ENCODE measurements at regions not wholly inside any gene's neighbourhood (a gene's known extent, or its start where the extent isn't known, plus 50 kb on each side); places are given as distances from the start of the nearest gene placed in this dataset.

DNA sequence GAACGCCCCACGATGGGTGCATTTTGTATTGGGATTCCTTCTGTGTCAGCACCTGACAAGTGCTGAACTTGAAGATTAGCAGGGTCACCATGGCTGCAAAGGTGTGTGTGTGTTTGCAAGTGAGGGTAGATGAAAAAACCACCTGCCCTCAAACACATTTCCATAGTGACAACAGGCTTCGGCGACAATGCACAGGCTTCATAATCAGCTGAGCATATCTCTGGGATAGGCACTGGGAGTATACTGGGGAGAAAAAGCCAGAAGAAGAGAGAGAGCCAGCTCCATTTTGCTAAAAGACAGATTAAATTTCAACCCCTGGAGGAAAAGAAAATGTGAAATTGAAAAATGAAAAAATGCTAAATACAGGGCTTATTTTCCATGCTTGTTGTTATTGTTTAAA lies 656.1 kb downstream of the INHBA start:
- no peak overlapping the region for H3K4me3 ChIP-seq (ENCODE audit: control insufficient read depth, low read depth, low read length)
- TF ChIP-seq, protein P1, sequence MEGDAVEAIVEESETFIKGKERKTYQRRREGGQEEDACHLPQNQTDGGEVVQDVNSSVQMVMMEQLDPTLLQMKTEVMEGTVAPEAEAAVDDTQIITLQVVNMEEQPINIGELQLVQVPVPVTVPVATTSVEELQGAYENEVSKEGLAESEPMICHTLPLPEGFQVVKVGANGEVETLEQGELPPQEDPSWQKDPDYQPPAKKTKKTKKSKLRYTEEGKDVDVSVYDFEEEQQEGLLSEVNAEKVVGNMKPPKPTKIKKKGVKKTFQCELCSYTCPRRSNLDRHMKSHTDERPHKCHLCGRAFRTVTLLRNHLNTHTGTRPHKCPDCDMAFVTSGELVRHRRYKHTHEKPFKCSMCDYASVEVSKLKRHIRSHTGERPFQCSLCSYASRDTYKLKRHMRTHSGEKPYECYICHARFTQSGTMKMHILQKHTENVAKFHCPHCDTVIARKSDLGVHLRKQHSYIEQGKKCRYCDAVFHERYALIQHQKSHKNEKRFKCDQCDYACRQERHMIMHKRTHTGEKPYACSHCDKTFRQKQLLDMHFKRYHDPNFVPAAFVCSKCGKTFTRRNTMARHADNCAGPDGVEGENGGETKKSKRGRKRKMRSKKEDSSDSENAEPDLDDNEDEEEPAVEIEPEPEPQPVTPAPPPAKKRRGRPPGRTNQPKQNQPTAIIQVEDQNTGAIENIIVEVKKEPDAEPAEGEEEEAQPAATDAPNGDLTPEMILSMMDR (conservative IDR thresholded peaks at IDR 0.05; ENCODE audit: control insufficient read depth, insufficient read depth, low read depth, low read length), result no peak
- DNase-seq (ENCODE audit: low read depth), result no peak

DNA sequence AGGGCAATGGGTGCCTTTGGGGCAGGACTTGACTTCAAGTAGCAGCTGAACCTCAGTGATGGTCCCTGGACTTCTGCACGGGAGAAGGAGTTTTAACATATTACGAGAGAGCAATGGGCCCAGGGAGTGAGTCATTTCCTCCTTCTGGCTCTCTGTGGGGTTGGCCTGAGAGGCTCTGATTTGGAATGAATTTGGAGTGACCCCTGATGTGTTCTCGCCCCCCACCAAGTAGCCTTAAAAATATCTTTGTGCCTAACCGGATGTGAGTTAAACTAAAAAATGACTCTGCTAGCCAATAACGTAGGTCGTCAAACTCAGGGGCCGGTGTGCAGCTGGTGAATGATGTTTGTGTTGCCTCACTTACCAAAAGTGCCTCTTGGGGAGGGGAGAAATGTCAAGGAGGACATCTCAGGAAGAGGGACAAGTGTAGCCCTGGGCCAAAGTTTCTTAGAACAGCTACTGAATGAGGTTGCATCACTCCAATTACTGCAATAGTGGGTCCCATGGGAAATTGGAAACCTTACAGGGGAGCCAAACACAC lies 656.6 kb downstream of the INHBA start:
- DNase-seq (ENCODE audit: low read depth), result peak; percentile 82
- no peak overlapping the region for H3K4me3 ChIP-seq (ENCODE audit: control insufficient read depth, low read depth, low read length)
- TF ChIP-seq, protein P1 (conservative IDR thresholded peaks at IDR 0.05; ENCODE audit: control insufficient read depth, insufficient read depth, low read depth, low read length), result no peak

DNA sequence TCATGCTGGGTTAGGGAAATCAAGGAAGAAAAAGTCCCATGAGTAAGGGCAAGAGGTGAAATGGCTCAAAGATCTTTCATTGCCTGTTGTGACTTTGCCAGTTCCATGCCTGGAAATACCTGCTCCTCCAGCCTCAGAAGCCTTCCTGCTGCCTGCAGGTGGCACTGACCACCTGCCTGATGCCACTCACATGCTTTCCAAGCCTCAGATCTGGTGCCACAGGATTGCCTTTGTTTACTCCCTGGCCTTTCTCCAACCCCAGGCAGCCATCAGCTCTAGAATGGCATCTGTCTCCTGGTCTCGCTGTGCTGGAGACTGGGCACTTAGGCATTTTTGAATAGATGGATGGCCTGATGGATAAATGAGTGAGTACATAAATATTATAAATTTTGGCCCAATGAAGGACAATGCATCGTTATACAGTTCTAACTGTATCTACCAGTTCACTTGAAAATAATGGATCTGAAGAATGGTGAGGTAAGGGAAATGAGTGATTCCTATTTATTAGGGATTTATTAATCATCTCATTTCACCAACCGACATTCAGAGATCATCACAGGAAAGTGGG lies 657.2 kb downstream of the INHBA start:
- H3K4me3 ChIP-seq (ENCODE audit: control insufficient read depth, low read depth, low read length), result no peak overlapping the region
- DNase-seq (ENCODE audit: low read depth), result no peak
- TF ChIP-seq, protein P1 (conservative IDR thresholded peaks at IDR 0.05; ENCODE audit: control insufficient read depth, insufficient read depth, low read depth, low read length), result no peak

DNA sequence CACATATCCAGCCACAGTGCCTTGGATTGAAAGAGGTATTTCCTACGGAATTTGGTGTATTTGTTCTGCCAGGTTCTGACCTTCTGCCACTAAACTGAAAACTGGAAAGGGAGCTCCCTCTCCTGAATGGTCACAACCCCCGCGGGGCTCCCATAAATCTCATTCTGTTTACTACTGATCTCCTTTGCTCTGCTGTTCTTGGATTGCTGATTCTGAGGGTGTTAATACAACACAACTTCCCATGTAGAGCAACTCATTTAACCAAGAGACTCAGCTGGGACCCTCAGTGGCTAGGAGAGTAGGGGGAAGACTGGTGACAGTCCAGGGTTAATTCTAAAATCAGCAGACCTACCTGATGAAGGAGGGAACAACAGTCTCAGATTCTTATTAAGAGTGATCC lies 662.9 kb downstream of the INHBA start:
- DNase-seq (ENCODE audit: low read depth), result no peak
- H3K4me3 ChIP-seq (ENCODE audit: control insufficient read depth, low read depth, low read length), result no peak overlapping the region
- TF ChIP-seq, protein P1 (conservative IDR thresholded peaks at IDR 0.05; ENCODE audit: control insufficient read depth, insufficient read depth, low read depth, low read length), result no peak

DNA sequence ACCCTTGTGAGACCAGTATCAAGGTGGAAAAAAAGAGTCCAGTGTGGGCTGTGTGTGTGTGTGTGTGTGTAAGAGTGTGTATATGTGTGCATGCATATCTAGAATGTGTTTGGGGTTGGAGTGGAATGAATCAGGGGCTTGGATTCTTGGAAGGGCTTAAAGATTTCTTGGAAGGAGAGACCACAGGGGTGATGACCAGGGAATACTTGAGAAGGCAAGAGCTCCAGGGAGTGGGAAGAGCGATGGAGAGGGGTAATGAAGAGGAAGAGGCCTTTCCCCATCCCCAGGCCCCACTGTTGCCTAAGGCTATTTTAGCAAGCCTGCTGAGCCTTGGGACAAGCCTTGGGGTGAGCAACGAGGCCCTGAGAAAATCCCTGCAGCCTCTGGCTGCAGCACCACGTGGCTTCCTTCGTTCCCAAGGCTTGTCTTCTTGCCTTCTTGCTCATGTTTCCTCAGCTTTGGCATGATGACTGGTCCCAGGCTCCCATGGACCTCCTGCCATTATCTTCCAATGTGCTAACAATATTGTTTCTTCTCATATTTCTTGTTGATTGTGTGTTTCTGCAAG lies 663.4 kb downstream of the INHBA start:
- TF ChIP-seq, protein P1 (conservative IDR thresholded peaks at IDR 0.05; ENCODE audit: control insufficient read depth, insufficient read depth, low read depth, low read length), result no peak
- peak; percentile 12 for DNase-seq (ENCODE audit: low read depth)

DNA sequence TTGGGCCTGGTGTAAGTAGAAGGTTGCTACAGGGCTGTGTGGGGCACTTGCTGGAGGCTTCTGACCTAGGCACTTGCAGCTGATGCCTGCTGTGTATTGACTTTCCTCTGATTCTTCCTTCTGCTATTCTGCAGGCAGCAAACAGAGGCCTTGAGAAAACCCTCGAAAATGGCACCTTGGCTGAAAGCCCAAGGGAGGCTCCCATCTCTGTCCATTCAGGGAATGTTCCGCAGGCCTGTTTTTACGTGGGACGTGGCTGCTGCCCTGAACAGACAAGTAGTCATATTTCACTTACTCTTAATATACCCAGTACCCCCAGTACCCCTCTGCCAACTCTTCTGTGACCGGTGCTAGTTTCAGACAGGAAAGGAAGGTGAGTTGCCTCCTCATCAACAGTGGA lies 664.7 kb downstream of the INHBA start:
- TF ChIP-seq, protein P1 (conservative IDR thresholded peaks at IDR 0.05; ENCODE audit: control insufficient read depth, insufficient read depth, low read depth, low read length), result no peak
- no peak for DNase-seq (ENCODE audit: low read depth)
- no peak overlapping the region for H3K4me3 ChIP-seq (ENCODE audit: control insufficient read depth, low read depth, low read length)

More for the DNA sequence above, 663.4 kb downstream of the INHBA start:
- H3K4me3 ChIP-seq (ENCODE audit: control insufficient read depth, low read depth, low read length), result no peak overlapping the region

Measured in fibroblast of mammary gland (primary cell).